HCEC 1CT (cell line): ENCODE measurements at regions not wholly inside any gene's neighbourhood (a gene's known extent, or its start where the extent isn't known, plus 50 kb on each side); places are given as distances from the start of the nearest gene placed in this dataset.
"Not testable (repeated sequence)": the region's sequence is repeated elsewhere in the genome, so short reads cannot be mapped to it uniquely, and the experiment has no call there.

Experiments used
- DNase-seq: peaks from one replicate; pipeline ENCODE4 v3.0.0-alpha.2; 2017

GRCh38 chr13:104645786-104646185 lies 1579.6 kb upstream of the SLC10A2 start:
- no peak for DNase-seq

- no peak for DNase-seq
Observed at GRCh38 chr13:104641309-104641708, 1575.1 kb upstream of the SLC10A2 start.

GRCh38 chr13:104635879-104636278 lies 1569.7 kb upstream of the SLC10A2 start:
- DNase-seq, result no peak

GRCh38 chr13:104634016-104634415 lies 1567.8 kb upstream of the SLC10A2 start:
- DNase-seq, result no peak

- DNase-seq, result no peak
Observed at GRCh38 chr13:104632736-104633135, 1566.5 kb upstream of the SLC10A2 start.

DNA sequence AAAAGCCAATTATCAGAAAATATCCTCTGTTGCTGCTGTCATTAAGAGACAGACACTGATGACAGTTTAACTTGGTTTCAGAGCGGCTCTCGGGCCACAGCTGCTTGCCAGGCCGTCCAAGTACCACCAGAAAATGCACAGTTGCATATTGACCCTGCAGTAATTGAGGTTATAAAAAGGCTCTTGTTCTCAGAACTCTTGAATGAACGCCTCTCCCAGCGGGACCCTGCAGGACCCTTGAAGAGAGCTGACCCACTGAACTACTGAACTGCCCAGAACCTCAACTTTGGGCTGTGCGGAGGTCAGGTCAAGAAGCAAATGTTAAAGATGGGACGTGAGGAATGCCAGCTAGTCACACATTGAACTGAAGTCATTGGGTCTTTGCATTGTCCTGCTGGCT lies 1559.0 kb upstream of the SLC10A2 start:
- DNase-seq, result no peak

DNA sequence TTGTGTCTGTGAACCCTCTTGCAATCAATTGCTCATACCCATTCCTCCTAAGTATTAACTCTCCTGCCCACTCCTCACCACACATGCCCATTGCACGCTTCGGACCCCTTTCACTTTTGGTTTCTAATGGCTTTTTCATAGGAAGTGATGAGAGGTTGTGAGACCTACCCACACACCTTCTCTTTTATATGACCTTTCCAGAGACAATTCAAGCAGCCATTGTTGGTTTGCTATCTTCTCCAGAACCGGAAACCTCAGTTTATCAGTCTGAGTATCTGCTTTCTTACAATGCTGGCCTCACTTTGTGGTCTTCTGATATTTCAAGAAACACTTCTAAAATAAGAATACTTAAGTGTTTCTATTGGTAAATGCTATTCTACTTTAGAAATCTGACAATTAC lies 1550.8 kb upstream of the SLC10A2 start:
- DNase-seq, result no peak

DNA sequence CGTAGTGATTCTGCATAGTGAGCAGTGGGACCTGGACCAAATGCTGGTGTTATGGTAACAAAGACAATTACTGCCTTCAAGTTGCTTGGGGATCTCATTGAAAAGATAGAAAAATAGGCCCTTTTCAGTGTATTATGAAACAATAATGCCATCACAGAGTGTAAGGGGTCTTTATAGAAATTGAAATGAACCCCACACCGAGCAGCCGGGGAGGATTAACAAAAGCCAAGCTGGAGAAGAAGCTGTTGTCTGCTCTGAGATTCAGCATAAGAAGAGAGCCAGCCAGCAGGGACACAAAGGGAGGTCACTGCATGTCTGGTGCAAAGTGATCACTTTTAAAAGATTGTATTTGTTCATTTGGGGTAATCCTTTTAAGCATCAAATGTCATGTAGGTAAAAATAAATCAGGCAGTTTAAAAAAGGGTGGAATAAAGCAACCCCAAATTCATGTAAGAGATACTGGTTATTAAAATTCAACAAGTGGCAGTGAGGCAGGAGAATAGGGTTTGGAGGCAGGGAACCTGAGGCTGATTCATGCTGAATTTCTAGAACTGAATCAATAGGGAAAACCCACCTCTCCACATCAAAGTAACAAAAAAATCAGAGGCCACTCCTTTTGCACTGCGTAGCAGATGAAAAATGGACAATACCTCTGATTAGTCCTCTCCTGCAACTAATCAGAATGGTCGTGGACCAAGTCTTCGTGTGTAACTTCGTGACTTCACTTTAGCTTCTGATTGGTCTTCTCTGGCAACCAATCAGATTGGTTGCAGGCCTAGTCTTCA lies 1548.3 kb upstream of the SLC10A2 start:
- no peak for DNase-seq

DNA sequence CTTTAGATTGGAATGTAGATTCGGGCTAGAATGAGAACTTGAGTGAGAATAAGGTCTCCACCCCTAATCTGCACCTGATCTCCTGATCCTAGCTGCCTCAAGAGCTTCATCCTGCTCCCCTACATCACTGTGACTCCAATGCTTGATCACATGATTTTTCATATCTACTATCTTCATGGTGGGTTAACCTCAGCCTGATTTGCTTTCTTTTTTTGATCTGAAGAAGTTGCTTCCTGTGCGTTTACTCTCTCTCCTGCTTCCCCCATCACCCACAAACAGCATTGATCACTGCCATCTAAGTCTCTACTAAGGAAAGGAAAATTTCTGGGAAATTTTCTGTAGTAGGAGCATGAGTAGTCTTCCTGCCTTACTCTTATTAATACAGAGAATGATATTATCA lies 1542.1 kb upstream of the SLC10A2 start:
- no peak for DNase-seq

- DNase-seq, result not testable (repeated sequence)
Observed at GRCh38 chr13:104605435-104605834, 1539.2 kb upstream of the SLC10A2 start.

- no peak for DNase-seq
Observed at GRCh38 chr13:104597546-104598180, 1531.4 kb upstream of the SLC10A2 start.

DNA sequence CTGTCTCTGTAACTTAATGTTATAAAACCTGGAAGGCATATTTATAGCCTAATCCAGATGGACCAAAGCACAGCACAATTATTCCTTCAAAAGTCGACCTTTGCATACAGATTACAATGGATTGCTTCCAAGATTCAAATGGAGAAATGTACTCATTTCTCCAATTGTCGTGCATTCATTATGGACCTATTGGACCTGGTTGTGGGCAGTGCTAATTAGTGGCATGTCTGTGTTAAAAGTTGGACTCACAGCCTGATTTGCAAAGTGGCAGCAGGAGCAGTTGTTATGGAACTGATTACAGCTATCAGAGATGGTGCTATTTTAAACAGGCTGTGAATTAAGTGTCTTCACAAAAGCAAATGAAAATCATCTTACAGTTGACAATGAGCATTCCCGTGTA lies 1529.3 kb upstream of the SLC10A2 start:
- DNase-seq, result no peak

DNA sequence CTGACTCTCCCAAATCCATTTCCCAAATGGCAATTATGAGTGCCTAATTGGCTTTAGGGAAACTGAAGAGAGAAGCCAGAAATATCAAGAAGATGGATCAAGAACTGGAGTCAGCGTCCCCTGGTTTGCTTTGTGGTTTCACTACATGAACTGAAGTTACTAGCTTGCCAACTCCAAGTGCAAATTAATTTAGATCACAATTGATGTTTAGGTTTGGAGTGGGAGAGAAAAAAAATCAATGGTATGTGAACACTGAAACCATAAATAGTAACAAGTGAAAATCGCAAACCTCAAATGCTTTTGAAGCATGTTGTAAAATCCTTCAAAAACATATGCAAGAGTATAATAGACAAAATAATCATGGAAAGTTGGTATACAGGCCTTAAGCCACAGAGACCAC lies 1528.6 kb upstream of the SLC10A2 start:
- no peak for DNase-seq

- no peak for DNase-seq
Observed at GRCh38 chr13:104593693-104594092, 1527.5 kb upstream of the SLC10A2 start.

DNA sequence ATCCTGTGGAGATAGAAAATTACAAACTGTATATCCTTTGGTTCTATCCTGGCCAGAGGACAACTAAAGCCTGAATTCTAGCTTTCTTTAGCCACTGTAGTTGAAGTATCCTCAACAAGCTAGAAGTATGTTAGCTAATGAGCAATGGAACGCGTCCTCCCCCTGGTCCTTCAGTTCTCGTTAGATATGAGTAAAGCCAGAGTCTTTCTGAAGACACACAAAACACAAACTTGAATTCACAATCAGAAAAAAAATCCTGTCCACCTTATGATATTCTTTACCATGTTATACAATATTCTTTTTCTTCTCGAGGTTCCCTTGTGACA lies 1527.0 kb upstream of the SLC10A2 start:
- DNase-seq, result no peak

- no peak for DNase-seq
Observed at GRCh38 chr13:104592545-104593250, 1526.5 kb upstream of the SLC10A2 start.

- no peak for DNase-seq
Observed at GRCh38 chr13:104592127-104592526, 1525.9 kb upstream of the SLC10A2 start.

- no peak for DNase-seq
Observed at GRCh38 chr13:104586051-104586746, 1520.0 kb upstream of the SLC10A2 start.

- DNase-seq, result no peak
Observed at GRCh38 chr13:104584481-104584880, 1518.3 kb upstream of the SLC10A2 start.

- DNase-seq, result no peak
Observed at GRCh38 chr13:104580931-104581330, 1514.7 kb upstream of the SLC10A2 start.

DNA sequence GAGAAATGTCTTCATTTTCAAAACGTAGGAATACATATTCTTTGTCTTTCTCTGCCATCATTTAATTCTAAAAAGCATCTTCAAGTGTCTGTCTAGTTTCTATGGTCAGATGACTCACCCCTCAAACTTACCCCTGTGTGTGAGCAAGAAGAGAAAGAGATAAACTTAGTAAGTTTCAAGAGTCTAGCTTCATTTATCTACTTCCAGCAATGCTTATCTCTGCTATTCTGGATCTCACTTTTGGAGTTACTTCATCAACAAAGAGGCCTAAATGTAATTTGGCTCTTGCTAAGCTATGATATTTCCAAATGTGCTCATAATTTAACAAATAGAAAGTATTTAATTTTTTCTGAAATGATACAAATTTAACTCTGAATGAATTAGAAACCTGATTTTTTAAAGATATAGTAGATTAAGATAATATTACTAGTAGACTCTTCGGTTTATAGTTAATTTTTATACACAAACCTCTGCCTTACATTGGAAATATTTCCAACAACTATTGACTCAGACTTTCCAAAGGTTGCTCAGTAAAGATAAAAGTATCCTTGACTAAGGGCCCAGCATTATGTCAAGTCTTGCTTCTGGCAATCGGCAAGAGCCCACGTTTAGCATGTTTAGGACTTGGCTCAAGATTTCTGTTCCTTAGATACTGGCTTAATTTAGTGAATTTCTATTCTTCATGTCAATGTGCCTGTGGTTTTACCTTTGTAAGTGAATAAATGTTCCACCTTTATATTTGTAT lies 1511.0 kb upstream of the SLC10A2 start:
- DNase-seq, result no peak

DNA sequence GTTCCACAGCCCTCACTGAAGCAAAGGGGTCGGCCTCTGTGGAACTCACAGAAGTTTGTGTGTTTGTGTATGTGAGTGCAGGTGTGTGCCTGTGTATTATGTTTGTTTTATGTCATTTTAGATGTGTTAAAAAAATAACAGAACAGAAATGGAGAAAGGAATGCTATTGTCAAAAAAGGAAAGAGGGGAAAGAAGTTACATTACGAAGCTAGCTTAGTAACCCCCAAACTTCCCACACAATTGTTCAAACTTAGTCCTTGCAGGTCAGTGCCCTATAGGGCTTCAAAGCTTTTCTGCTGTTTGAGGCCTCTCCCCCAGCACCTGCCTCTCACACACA lies 1505.6 kb upstream of the SLC10A2 start:
- no peak for DNase-seq
